Smooth muscle cell (in vitro differentiated cells): ENCODE measurements at regions not wholly inside any gene's neighbourhood (a gene's known extent, or its start where the extent isn't known, plus 50 kb on each side); places are given as distances from the start of the nearest gene placed in this dataset. TPM values are rescaled to one million over a fixed set of nuclear protein-coding genes. Genes with fewer than 3 reads are reported as not detected.

Experiments
- DNase-seq: peaks from one replicate; lab custom pipeline; 2025; ENCODE audit not compliant: unreplicated experiment; lab: John Stamatoyannopoulos, UW
- H2AFZ ChIP-seq: fragments of 200-600 bp; sonication (generic); 2 replicates; pipeline ENCODE4 v1.6.0; 2016; ENCODE audit warnings: antibody characterized with exemption, low read depth, mild to moderate bottlenecking
- H3F3A ChIP-seq: fragments of 200-600 bp; sonication (generic); 2 replicates; pipeline ENCODE4 v1.6.0; 2017; ENCODE audit warnings: antibody characterized with exemption, low read depth
- H3K27ac ChIP-seq: fragments of 200-600 bp; sonication (generic); 2 replicates; pipeline ENCODE4 v1.5.1; 2016; ENCODE audit warnings: low read depth, mild to moderate bottlenecking
- H3K27me3 ChIP-seq: fragments of 200-600 bp; sonication (generic); 2 replicates; pipeline ENCODE4 v1.6.1; 2016; ENCODE audit warnings: low read depth, mild to moderate bottlenecking
- H3K36me3 ChIP-seq: fragments of 200-600 bp; sonication (generic); 2 replicates; pipeline ENCODE4 v1.5.1; 2016; ENCODE audit warnings: low read depth
- H3K4me1 ChIP-seq: fragments of 200-600 bp; sonication (generic); 2 replicates; pipeline ENCODE4 v1.5.1; 2016; ENCODE audit warnings: low read depth
- H3K4me2 ChIP-seq: fragments of 200-600 bp; sonication (generic); 2 replicates; pipeline ENCODE4 v1.6.0; 2016; ENCODE audit warnings: mild to moderate bottlenecking
- H3K4me3 ChIP-seq: fragments of 200-600 bp; sonication (generic); 2 replicates; pipeline ENCODE4 v1.5.1; 2016; ENCODE audit warnings: mild to moderate bottlenecking
- H3K79me2 ChIP-seq: fragments of 200-600 bp; sonication (generic); 2 replicates; pipeline ENCODE4 v1.6.0; 2016; ENCODE audit warnings: low read depth, mild to moderate bottlenecking
- H3K9ac ChIP-seq: fragments of 200-600 bp; sonication (generic); 2 replicates; pipeline ENCODE4 v1.6.0; 2016; ENCODE audit warnings: low read depth
- H3K9me3 ChIP-seq: fragments of 200-600 bp; sonication (generic); replicated peaks from 2 replicates; pipeline ENCODE4 v1.5.1; 2016; ENCODE audit warnings: low read depth
- H4K20me1 ChIP-seq: fragments of 200-600 bp; sonication (generic); 2 replicates; pipeline ENCODE4 v1.6.0; 2016; ENCODE audit warnings: low read depth
- CTCF ChIP-seq: fragments of 200-600 bp; sonication (generic); IDR thresholded peaks from 2 replicates; pipeline ENCODE4 v1.5.1; 2017; ENCODE audit warnings: borderline replicate concordance, mild to moderate bottlenecking, antibody characterized with exemption; ENCODE audit not compliant: insufficient read depth, poor library complexity, severe bottlenecking
- WGBS: methylation state at CpG from one replicate; pipeline ENCODE4 v1.1.7; 2016; ENCODE audit warnings: low lambda C conversion rate; 5-methylcytosine and 5-hydroxymethylcytosine counted together
- microRNA counts: library from miRNA; unstranded; fragments of <30 nt; microRNA quantifications from one replicate; lab custom pipeline; 2016
- microRNA-seq: library from miRNA; unstranded; fragments of <30 nt; microRNA quantifications from one replicate; pipeline ENCODE4, GENCODE V29; 2016; ENCODE audit warnings: borderline number of aligned reads
- small RNA-seq: library from RNA; depleted of rRNA; stranded (forward); fragments of <200 nt; gene quantifications from one replicate; pipeline ENCODE3, GENCODE V24; 2014

- no peaks in the 10 kb centered on the region for H3K36me3 ChIP-seq
- H3K4me1 ChIP-seq: no peaks in the 10 kb centered on the region
- H3K27ac ChIP-seq: no peak overlapping the region
- H3F3A ChIP-seq: no peaks in the 10 kb centered on the region
- H2AFZ ChIP-seq: no peak overlapping the region
- H3K9me3 ChIP-seq: no peaks in the 10 kb centered on the region
- no peak overlapping the region for H3K4me3 ChIP-seq
- H3K4me2 ChIP-seq: no peak overlapping the region
- H3K27me3 ChIP-seq: no peaks in the 10 kb centered on the region
- no peak overlapping the region for H3K9ac ChIP-seq
- DNase-seq: no peak
- H3K79me2 ChIP-seq: no peaks in the 10 kb centered on the region
- H4K20me1 ChIP-seq: no peaks in the 10 kb centered on the region
- no peak for TF ChIP-seq CTCF
These were observed 59.6 kb upstream of the GOLIM4 start for GRCh38 chr3:168155303-168155702.

- Histone ChIP-seq H3F3A (no peaks in the 10 kb centered on the region), H4K20me1 (no peaks in the 10 kb centered on the region), H3K4me1 (no peaks in the 10 kb centered on the region), H3K27me3 (no peaks in the 10 kb centered on the region), H3K9ac (no peak overlapping the region), H3K9me3 (no peaks in the 10 kb centered on the region), H3K36me3 (no peaks in the 10 kb centered on the region), H3K4me2 (no peak overlapping the region), H3K79me2 (no peaks in the 10 kb centered on the region), H2AFZ (no peak overlapping the region), H3K4me3 (no peak overlapping the region), H3K27ac (no peak overlapping the region)
- WGBS: 86% methylated on average over 2 of the region's 2 CpGs
- no peak for TF ChIP-seq CTCF
- no peak for DNase-seq
These were observed 58.4 kb upstream of the GOLIM4 start for GRCh38 chr3:168154089-168154488.

- TF ChIP-seq CTCF: no peak
These were observed 56.4 kb upstream of the GOLIM4 start for GRCh38 chr3:168152149-168152548.

More at GRCh38 chr3:168152149-168152548, 56.4 kb upstream of the GOLIM4 start:
- Histone ChIP-seq H3K27me3 (no peaks in the 10 kb centered on the region), H3K4me2 (no peak overlapping the region), H3K4me3 (no peak overlapping the region), H2AFZ (no peak overlapping the region), H4K20me1 (no peaks in the 10 kb centered on the region), H3K79me2 (no peaks in the 10 kb centered on the region), H3F3A (no peaks in the 10 kb centered on the region), H3K27ac (no peak overlapping the region), H3K9me3 (no peaks in the 10 kb centered on the region), H3K4me1 (no peaks in the 10 kb centered on the region), H3K36me3 (no peaks in the 10 kb centered on the region), H3K9ac (no peak overlapping the region)
- no peak for DNase-seq
- WGBS: 91% methylated on average over 1 of the region's 1 CpG

MicroRNA genes in the stretch of these regions (microRNA counts, 767-probe panel; counts per million panel counts)
- 183 counts per million for microRNA hsa-miR-551b-3p (lab: Ali Mortazavi, UCI)

Small RNA genes in the stretch of these regions (microRNA-seq; reads per million reads assigned to microRNA genes)
- 57.9 reads per million, percentile 47 among the genes with 10 or more reads in this experiment for gene MIR551B

Small RNA genes in the stretch of these regions (small RNA-seq; reads per million reads assigned to genes)
- gene MIR551B: 1.2 reads per million, percentile 34 among the genes with 10 or more reads in this experiment
- not detected for gene RNU2-20P
